OCI-LY7 (cell line): ENCODE measurements at regions not wholly inside any gene's neighbourhood (a gene's known extent, or its start where the extent isn't known, plus 50 kb on each side); places are given as distances from the start of the nearest gene placed in this dataset.

ENCODE experiments used
- EZH2phosphoT487 ChIP-seq: fragments of 200-600 bp; sonication (generic); IDR thresholded peaks from 2 replicates; pipeline ENCODE4 v1.6.1; 2018; ENCODE audit warnings: low read depth, borderline replicate concordance, mild to moderate bottlenecking, mixed run types, antibody characterized with exemption, low read length, moderate library complexity, mixed read lengths
- TF ChIP-seq, protein P1 (sequence below): fragments of 200-600 bp; sonication (generic); conservative IDR thresholded peaks from 2 replicates; pipeline ENCODE4 v1.5.1; 2014; ENCODE audit warnings: mild to moderate bottlenecking, antibody characterized with exemption, low read length, moderate library complexity, mixed read lengths

- TF ChIP-seq, protein P1, sequence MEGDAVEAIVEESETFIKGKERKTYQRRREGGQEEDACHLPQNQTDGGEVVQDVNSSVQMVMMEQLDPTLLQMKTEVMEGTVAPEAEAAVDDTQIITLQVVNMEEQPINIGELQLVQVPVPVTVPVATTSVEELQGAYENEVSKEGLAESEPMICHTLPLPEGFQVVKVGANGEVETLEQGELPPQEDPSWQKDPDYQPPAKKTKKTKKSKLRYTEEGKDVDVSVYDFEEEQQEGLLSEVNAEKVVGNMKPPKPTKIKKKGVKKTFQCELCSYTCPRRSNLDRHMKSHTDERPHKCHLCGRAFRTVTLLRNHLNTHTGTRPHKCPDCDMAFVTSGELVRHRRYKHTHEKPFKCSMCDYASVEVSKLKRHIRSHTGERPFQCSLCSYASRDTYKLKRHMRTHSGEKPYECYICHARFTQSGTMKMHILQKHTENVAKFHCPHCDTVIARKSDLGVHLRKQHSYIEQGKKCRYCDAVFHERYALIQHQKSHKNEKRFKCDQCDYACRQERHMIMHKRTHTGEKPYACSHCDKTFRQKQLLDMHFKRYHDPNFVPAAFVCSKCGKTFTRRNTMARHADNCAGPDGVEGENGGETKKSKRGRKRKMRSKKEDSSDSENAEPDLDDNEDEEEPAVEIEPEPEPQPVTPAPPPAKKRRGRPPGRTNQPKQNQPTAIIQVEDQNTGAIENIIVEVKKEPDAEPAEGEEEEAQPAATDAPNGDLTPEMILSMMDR = no peak
- no peak for TF ChIP-seq EZH2phosphoT487
Measured at GRCh38 chr18:56166914-56167313, 471.5 kb downstream of the TXNL1 start.
